BLaER1 (cell line): ENCODE measurements at regions not wholly inside any gene's neighbourhood (a gene's known extent, or its start where the extent isn't known, plus 50 kb on each side); places are given as distances from the start of the nearest gene placed in this dataset.

Experiments
- H3K27ac ChIP-seq: shearing (Covaris generic); formaldehyde crosslinking; 2 replicates; pipeline ENCODE4 v1.8.1; 2022
- H3K27me3 ChIP-seq: shearing (Covaris generic); formaldehyde crosslinking; 2 replicates; pipeline ENCODE4 v1.8.1; 2022
- H3K36me3 ChIP-seq: shearing (Covaris generic); formaldehyde crosslinking; 2 replicates; pipeline ENCODE4 v1.8.1; 2022
- H3K4me1 ChIP-seq: shearing (Covaris generic); formaldehyde crosslinking; 2 replicates; pipeline ENCODE4 v1.8.1; 2022
- H3K4me2 ChIP-seq: shearing (Covaris generic); formaldehyde crosslinking; 2 replicates; pipeline ENCODE4 v1.8.1; 2022
- H3K4me3 ChIP-seq: shearing (Covaris generic); formaldehyde crosslinking; 2 replicates; pipeline ENCODE4 v1.8.1; 2022
- H3K9ac ChIP-seq: shearing (Covaris generic); formaldehyde crosslinking; 2 replicates; pipeline ENCODE4 v1.8.1; 2022
- H3K9me3 ChIP-seq: shearing (Covaris generic); formaldehyde crosslinking; 2 replicates; pipeline ENCODE4 v1.8.1; 2022
- H4K20me1 ChIP-seq: shearing (Covaris generic); formaldehyde crosslinking; 2 replicates; pipeline ENCODE4 v1.8.1; 2022
- Cebpa-rat ChIP-seq: shearing (Covaris generic); IDR thresholded peaks from 2 replicates; pipeline ENCODE4 v1.8.1; 2022

GRCh38 chr6:110527516-110527915, 51.1 kb upstream of the SLC22A16 start:
- no peak overlapping the region for H3K4me3 ChIP-seq
- H3K27me3 ChIP-seq: no peaks in the 10 kb centered on the region
- no peak overlapping the region for H3K4me2 ChIP-seq
- H3K36me3 ChIP-seq: no peaks in the 10 kb centered on the region
- peaks cover 12% of the 10 kb centered on the region for H3K4me1 ChIP-seq
- no peak overlapping the region for H3K27ac ChIP-seq
- peaks cover 10% of the 10 kb centered on the region for H3K9me3 ChIP-seq
- H3K9ac ChIP-seq: no peak overlapping the region
- no peaks in the 10 kb centered on the region for H4K20me1 ChIP-seq
- no peak for TF ChIP-seq Cebpa-rat

- Histone ChIP-seq H3K36me3 (no peaks in the 10 kb centered on the region), H3K27me3 (no peaks in the 10 kb centered on the region), H3K9me3 (peaks cover 10% of the 10 kb centered on the region), H3K9ac (no peak overlapping the region), H3K4me3 (no peak overlapping the region), H3K4me2 (no peak overlapping the region), H3K27ac (no peak overlapping the region), H4K20me1 (no peaks in the 10 kb centered on the region), H3K4me1 (peaks cover 12% of the 10 kb centered on the region)
- TF ChIP-seq Cebpa-rat: no peak
Measured at GRCh38 chr6:110526726-110527125, 50.3 kb upstream of the SLC22A16 start.
